GM12878 (cell line): ENCODE measurements at regions not wholly inside any gene's neighbourhood (a gene's known extent, or its start where the extent isn't known, plus 50 kb on each side); places are given as distances from the start of the nearest gene placed in this dataset.

Source experiments
- ATAC-seq: fragments of 200-7000 bp; cut with Tn5 transposase; 3 replicates; pipeline ENCODE4 v1.9.1; 2020; ENCODE audit warnings: mild to moderate bottlenecking, moderate library complexity
- BruUV-seq: library from RNA; stranded (reverse); fragments of 400-500 nt; replicated peaks from 2 replicates; lab custom pipeline; 2021; lab: Mats Ljungman, UMichigan
- CTCF ChIA-PET: fragments of 300-600 bp; sonication (Branson Sonifier 250); formaldehyde crosslinking; extraction: SDS; loops from one replicate; lab custom pipeline; 2021; ENCODE audit warnings: inconsistent platforms; lab: Yijun Ruan, JAX
- POLR2A ChIA-PET: fragments of 350-600 bp; formaldehyde crosslinking; extraction: SDS; loops from one replicate; lab custom pipeline; 2021; ENCODE audit warnings: inconsistent platforms; lab: Charles Lee
- RAD21 ChIA-PET: fragments of 300-600 bp; sonication (Branson Sonifier 250); formaldehyde crosslinking; loops from one replicate; lab custom pipeline; 2023; ENCODE audit warnings: antibody characterized with exemption; ENCODE audit not compliant: unreplicated experiment; lab: Charles Lee
- SMC1A ChIA-PET: fragments of 300-600 bp; sonication (Branson Sonifier 250); formaldehyde crosslinking; loops from one replicate; lab custom pipeline; 2023; ENCODE audit not compliant: unreplicated experiment, uncharacterized antibody; lab: Charles Lee
- DNase-seq: peaks from one replicate; pipeline ENCODE4 v3.0.0-alpha.2; 2011; ENCODE audit warnings: low read depth, low spot score
- FAIRE-seq: peaks from 3 replicates; lab custom pipeline; 2011; peaks lifted over from hg19 to GRCh38; lab: Jason Lieb, UNC
- H2AFZ ChIP-seq: 2 replicates; pipeline ENCODE4 v1.6.0; 2011; ENCODE audit warnings: low read depth, low read length, control low read depth; ENCODE audit not compliant: control insufficient read depth
- H3K27ac ChIP-seq: 2 replicates; pipeline ENCODE4 v1.5.1; 2011; ENCODE audit warnings: control low read depth; ENCODE audit not compliant: control insufficient read depth, insufficient read depth
- H3K27me3 ChIP-seq, 2 experiments: replicated peaks in 1 of 2; 2 replicates each; pipeline versions ENCODE4 v1.6.0 to v1.6.1; 2011; ENCODE audit warnings: low read length in 1 of 2; ENCODE audit not compliant: control insufficient read depth in 2 of 2, insufficient read depth in 2 of 2
- H3K36me3 ChIP-seq, 2 experiments: 2 replicates each; pipeline ENCODE4 v1.5.1; 2011; ENCODE audit warnings: low read length in 1 of 2; ENCODE audit not compliant: control insufficient read depth in 2 of 2, insufficient read depth in 2 of 2
- H3K4me1 ChIP-seq: 2 replicates; pipeline ENCODE4 v1.6.1; 2011; ENCODE audit warnings: mild to moderate bottlenecking, low read length, moderate library complexity, mixed read lengths; ENCODE audit not compliant: control insufficient read depth, insufficient read depth
- H3K4me2 ChIP-seq: 2 replicates; pipeline ENCODE4 v1.6.0; 2011; ENCODE audit warnings: control low read depth; ENCODE audit not compliant: control insufficient read depth, insufficient read depth
- H3K4me3 ChIP-seq: fragments of 200-600 bp; sonication (generic); 2 replicates; pipeline ENCODE4 v1.5.1; 2016
- H3K79me2 ChIP-seq: 2 replicates; pipeline ENCODE4 v1.6.0; 2011; ENCODE audit warnings: low read length; ENCODE audit not compliant: control insufficient read depth, insufficient read depth
- H3K9ac ChIP-seq: 2 replicates; pipeline ENCODE4 v1.8.0; 2011; ENCODE audit warnings: low read length, control low read depth, mixed read lengths; ENCODE audit not compliant: control insufficient read depth, insufficient read depth
- H3K9me3 ChIP-seq: replicated peaks from 3 replicates; pipeline ENCODE4 v1.5.1; 2011; ENCODE audit warnings: mild to moderate bottlenecking, low read length; ENCODE audit not compliant: control insufficient read depth, insufficient read depth
- H4K20me1 ChIP-seq: 2 replicates; pipeline ENCODE4 v1.6.0; 2011; ENCODE audit not compliant: control insufficient read depth, insufficient read depth
- FOXK2 ChIP-seq: fragments of 450-650 bp; IDR thresholded peaks from 2 replicates; pipeline ENCODE4 v1.6.1; 2017; ENCODE audit warnings: mild to moderate bottlenecking, moderate library complexity
- KDM1A ChIP-seq: fragments of 200-600 bp; sonication (generic); IDR thresholded peaks from 2 replicates; pipeline ENCODE4 v1.6.1; 2016; ENCODE audit warnings: borderline replicate concordance
- SIN3A ChIP-seq: IDR thresholded peaks from 2 replicates; pipeline ENCODE4 v1.6.1; 2012; ENCODE audit warnings: low read depth, low read length, improper control_type of control experiment
- WGBS: methylation state at CpG from one replicate; pipeline ENCODE4 v1.1.6; 2016; ENCODE audit warnings: low lambda C conversion rate; ENCODE audit not compliant: insufficient replicate concordance, insufficient coverage; ENCODE audit errors: missing lambda C conversion rate; 5-methylcytosine and 5-hydroxymethylcytosine counted together
- in situ Hi-C: fragments of 300-500 bp; cut with MboI; formaldehyde crosslinking; loops from 9 replicates; pipeline ENCODE4 v1.14.3; 2018; ENCODE audit warnings: mixed read lengths
- intact Hi-C: fragments of 100-400 bp; cut with micrococcal nuclease; formaldehyde crosslinking; loops from one replicate; pipeline ENCODE4 v1.14.2; 2022; ENCODE audit not compliant: unreplicated experiment
- TF ChIP-seq, protein P1 (sequence below): fragments of 450-650 bp; IDR thresholded peaks from 2 replicates; pipeline ENCODE4 v1.6.1; 2016; ENCODE audit warnings: mild to moderate bottlenecking
- TF ChIP-seq, protein P2 (sequence below): fragments of 450-650 bp; IDR thresholded peaks from 2 replicates; pipeline ENCODE4 v1.6.1; 2017; ENCODE audit warnings: mild to moderate bottlenecking
- TF ChIP-seq, protein P3 (sequence below): fragments of 150-350 bp; IDR thresholded peaks from 2 replicates; pipeline ENCODE4 v1.6.1; 2016; ENCODE audit warnings: low read depth, low read length

DNA sequence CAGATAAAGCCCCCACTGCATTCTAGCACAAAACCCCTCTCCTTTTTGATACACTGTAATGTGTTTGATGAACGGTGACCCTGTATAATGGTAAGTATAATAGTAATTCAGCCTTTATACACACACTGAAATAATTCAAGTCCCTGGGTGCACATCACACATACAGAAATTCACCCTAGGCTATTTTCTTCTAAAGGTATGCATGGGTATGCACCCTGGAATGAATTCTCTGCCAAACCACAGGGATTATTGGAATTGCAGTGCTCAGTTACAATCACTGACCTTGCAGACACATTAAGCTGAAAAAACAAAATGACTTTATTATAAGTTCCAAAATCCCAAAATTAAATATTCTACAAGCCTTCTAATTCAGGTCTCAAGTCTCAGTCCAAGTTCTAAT lies 245.9 kb upstream of the FAT3 start:
- FAIRE-seq (no peak), ATAC-seq (no peak), DNase-seq (no peak)
- no peak overlapping the region for H2AFZ ChIP-seq
- TF ChIP-seq, protein P1, sequence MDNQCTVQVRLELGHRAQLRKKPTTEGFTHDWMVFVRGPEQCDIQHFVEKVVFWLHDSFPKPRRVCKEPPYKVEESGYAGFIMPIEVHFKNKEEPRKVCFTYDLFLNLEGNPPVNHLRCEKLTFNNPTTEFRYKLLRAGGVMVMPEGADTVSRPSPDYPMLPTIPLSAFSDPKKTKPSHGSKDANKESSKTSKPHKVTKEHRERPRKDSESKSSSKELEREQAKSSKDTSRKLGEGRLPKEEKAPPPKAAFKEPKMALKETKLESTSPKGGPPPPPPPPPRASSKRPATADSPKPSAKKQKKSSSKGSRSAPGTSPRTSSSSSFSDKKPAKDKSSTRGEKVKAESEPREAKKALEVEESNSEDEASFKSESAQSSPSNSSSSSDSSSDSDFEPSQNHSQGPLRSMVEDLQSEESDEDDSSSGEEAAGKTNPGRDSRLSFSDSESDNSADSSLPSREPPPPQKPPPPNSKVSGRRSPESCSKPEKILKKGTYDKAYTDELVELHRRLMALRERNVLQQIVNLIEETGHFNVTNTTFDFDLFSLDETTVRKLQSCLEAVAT = no peak
- in situ Hi-C loops = no loop called here
- ChIA-PET CTCF (no interaction called here), POLR2A (no interaction called here), RAD21 (no interaction called here), SMC1A (no interaction called here)
- no peak overlapping the region for H3K4me2 ChIP-seq
- no peak overlapping the region for H3K9ac ChIP-seq
- H3K27ac ChIP-seq = no peak overlapping the region
- no peaks in the 10 kb centered on the region; a peak in 1 of 4 replicates for H3K27me3 ChIP-seq
- no peaks in the 10 kb centered on the region for H3K36me3 ChIP-seq
- H4K20me1 ChIP-seq = no peaks in the 10 kb centered on the region
- WGBS = 0% methylated on average over 1 of the region's 1 CpG
- H3K4me1 ChIP-seq = no peaks in the 10 kb centered on the region
- BruUV-seq = no TSS peak
- H3K4me3 ChIP-seq = no peak overlapping the region
- H3K9me3 ChIP-seq = no peaks in the 10 kb centered on the region
- H3K79me2 ChIP-seq = no peaks in the 10 kb centered on the region
- intact Hi-C loops = no loop called here

- FAIRE-seq (no peak), ATAC-seq (no peak), DNase-seq (no peak)
- H3K4me1 ChIP-seq = no peaks in the 10 kb centered on the region
- no peak overlapping the region for H3K9ac ChIP-seq
- H3K4me3 ChIP-seq = no peak overlapping the region
- H3K4me2 ChIP-seq = no peak overlapping the region
- BruUV-seq = no TSS peak
- H3K9me3 ChIP-seq = no peaks in the 10 kb centered on the region
- H4K20me1 ChIP-seq = no peaks in the 10 kb centered on the region
- SMC1A ChIA-PET = no interaction called here
- no peaks in the 10 kb centered on the region for H3K79me2 ChIP-seq
- WGBS = 78% methylated on average over 3 of the region's 3 CpGs
- RAD21 ChIA-PET = no interaction called here
- intact Hi-C loops = no loop called here
- H3K27me3 ChIP-seq = no peaks in the 10 kb centered on the region
- H2AFZ ChIP-seq = no peak overlapping the region
- POLR2A ChIA-PET = no interaction called here
- CTCF ChIA-PET = no interaction called here
- H3K36me3 ChIP-seq = no peaks in the 10 kb centered on the region
- TF ChIP-seq KDM1A (no peak), FOXK2 (no peak), SIN3A (no peak)
- TF ChIP-seq, protein P2, sequence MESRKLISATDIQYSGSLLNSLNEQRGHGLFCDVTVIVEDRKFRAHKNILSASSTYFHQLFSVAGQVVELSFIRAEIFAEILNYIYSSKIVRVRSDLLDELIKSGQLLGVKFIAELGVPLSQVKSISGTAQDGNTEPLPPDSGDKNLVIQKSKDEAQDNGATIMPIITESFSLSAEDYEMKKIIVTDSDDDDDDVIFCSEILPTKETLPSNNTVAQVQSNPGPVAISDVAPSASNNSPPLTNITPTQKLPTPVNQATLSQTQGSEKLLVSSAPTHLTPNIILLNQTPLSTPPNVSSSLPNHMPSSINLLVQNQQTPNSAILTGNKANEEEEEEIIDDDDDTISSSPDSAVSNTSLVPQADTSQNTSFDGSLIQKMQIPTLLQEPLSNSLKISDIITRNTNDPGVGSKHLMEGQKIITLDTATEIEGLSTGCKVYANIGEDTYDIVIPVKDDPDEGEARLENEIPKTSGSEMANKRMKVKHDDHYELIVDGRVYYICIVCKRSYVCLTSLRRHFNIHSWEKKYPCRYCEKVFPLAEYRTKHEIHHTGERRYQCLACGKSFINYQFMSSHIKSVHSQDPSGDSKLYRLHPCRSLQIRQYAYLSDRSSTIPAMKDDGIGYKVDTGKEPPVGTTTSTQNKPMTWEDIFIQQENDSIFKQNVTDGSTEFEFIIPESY = no peak
- TF ChIP-seq, protein P3, sequence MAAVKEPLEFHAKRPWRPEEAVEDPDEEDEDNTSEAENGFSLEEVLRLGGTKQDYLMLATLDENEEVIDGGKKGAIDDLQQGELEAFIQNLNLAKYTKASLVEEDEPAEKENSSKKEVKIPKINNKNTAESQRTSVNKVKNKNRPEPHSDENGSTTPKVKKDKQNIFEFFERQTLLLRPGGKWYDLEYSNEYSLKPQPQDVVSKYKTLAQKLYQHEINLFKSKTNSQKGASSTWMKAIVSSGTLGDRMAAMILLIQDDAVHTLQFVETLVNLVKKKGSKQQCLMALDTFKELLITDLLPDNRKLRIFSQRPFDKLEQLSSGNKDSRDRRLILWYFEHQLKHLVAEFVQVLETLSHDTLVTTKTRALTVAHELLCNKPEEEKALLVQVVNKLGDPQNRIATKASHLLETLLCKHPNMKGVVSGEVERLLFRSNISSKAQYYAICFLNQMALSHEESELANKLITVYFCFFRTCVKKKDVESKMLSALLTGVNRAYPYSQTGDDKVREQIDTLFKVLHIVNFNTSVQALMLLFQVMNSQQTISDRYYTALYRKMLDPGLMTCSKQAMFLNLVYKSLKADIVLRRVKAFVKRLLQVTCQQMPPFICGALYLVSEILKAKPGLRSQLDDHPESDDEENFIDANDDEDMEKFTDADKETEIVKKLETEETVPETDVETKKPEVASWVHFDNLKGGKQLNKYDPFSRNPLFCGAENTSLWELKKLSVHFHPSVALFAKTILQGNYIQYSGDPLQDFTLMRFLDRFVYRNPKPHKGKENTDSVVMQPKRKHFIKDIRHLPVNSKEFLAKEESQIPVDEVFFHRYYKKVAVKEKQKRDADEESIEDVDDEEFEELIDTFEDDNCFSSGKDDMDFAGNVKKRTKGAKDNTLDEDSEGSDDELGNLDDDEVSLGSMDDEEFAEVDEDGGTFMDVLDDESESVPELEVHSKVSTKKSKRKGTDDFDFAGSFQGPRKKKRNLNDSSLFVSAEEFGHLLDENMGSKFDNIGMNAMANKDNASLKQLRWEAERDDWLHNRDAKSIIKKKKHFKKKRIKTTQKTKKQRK = no peak
- no peak overlapping the region for H3K27ac ChIP-seq
- in situ Hi-C loops = no loop called here
Measured at GRCh38 chr11:91972665-91973266, 251.9 kb upstream of the FAT3 start.
